Heart right ventricle (tissue), 16 donors: ENCODE measurements at regions not wholly inside any gene's neighbourhood (a gene's known extent, or its start where the extent isn't known, plus 50 kb on each side); places are given as distances from the start of the nearest gene placed in this dataset.

Experiments used
- ATAC-seq, 8 donors: fragments of 200-7000 bp; cut with Tn5 transposase; one replicate each; pipeline ENCODE4 v1.9.1; 2020; ENCODE audit warnings: mild to moderate bottlenecking in 8 of 8, moderate library complexity in 8 of 8, moderate number of reproducible peaks in 1 of 8
- DNase-seq, 2 donors: peaks; one replicate each; pipeline ENCODE4 v3.0.0-alpha.2; 2020
- H3K27ac ChIP-seq, 10 donors: fragments of 200-600 bp; sonication (generic) in 2 of 10; one replicate each; pipeline versions ENCODE4 v1.5.0 to v1.8.0; 2020 to 2022; ENCODE audit warnings: mild to moderate bottlenecking in 3 of 10
- H3K27me3 ChIP-seq, 7 donors: fragments of 200-600 bp; one replicate each; pipeline ENCODE4 v1.8.0; 2021 to 2022; ENCODE audit warnings: mild to moderate bottlenecking in 2 of 7
- H3K36me3 ChIP-seq, 9 donors: fragments of 200-600 bp; sonication (generic) in 1 of 9; one replicate each; pipeline versions ENCODE4 v1.5.0 to v1.8.0; 2020 to 2022; ENCODE audit warnings: mild to moderate bottlenecking in 2 of 9
- H3K4me1 ChIP-seq, 9 donors: fragments of 200-600 bp; sonication (generic) in 1 of 9; one replicate each; pipeline versions ENCODE4 v1.5.0 to v1.8.0; 2020 to 2022; ENCODE audit warnings: mild to moderate bottlenecking in 4 of 9
- H3K4me3 ChIP-seq, 10 donors: fragments of 200-600 bp; sonication (generic) in 2 of 10; one replicate each; pipeline versions ENCODE4 v1.5.0 to v1.8.0; 2020 to 2022; ENCODE audit warnings: mild to moderate bottlenecking in 7 of 10, moderate library complexity in 2 of 10
- H3K9me3 ChIP-seq, 11 donors: fragments of 200-600 bp in 10 of 11; sonication (generic) in 2 of 11; one replicate each; pipeline versions ENCODE4 v1.5.0 to v1.8.0; 2013 to 2022; ENCODE audit warnings: mild to moderate bottlenecking in 2 of 11, control low read depth in 1 of 11, moderate library complexity in 1 of 11
- CTCF ChIP-seq, 9 donors: fragments of 200-600 bp; sonication (generic) in 2 of 9; IDR thresholded peaks; one replicate each; pipeline versions ENCODE4 v1.5.0 to v1.8.0; 2021 to 2022; ENCODE audit warnings: antibody characterized with exemption in 9 of 9, mild to moderate bottlenecking in 5 of 9, moderate library complexity in 1 of 9
- WGBS, 2 donors: extraction: QIAGEN DNeasy Blood & Tissue Kit; methylation state at CpG; one replicate each; pipeline ENCODE4 v1.1.7; 2013; ENCODE audit warnings: inconsistent platforms in 1 of 2; 5-methylcytosine and 5-hydroxymethylcytosine counted together
- intact Hi-C, 10 donors: fragments of 100-400 bp; cut with DNase I; formaldehyde crosslinking; loops; one replicate each; pipeline versions ENCODE4 v1.11.1 to v1.14.2; 2022
- donor health status: Arrhythmogenic right ventricular cardiomyopathy.
- donor health status: ischemic (EF 13 %, LVEDD 7.1; RV severe dilation, severe dysfunction).
- donor health status: healthy with polysubstance abuse.
- donor health status: DM: no; HTN: yes; CAD: no.
- donor health status: DM: no; HTN: no; CAD: no.
- donor health status: ischemic (EF 25% LVEDD 6.9; RV normal size, moderate dysfunction).
- donor health status: ischemic (EF 25% LVEDD 5.7; RV mildly dilated, moderate dysfunction).
- donor health status: healthy.
- donor health status: DM: yes; HTN: yes; CAD: no.
- donor health status: Ischemic cardiomyopathy.
- donor health status: ischemic (EF 35%, LVEDD 5.7; RV mildly dilated, moderate dysfunction).
- donor health status: nonischemic (EF 11% LVEDD 7.7; RV severe dilation, severe dysfunction).
- donor health status: DM: yes; HTN: yes; CAD: no.
- donor health status: PGD.
- donor health status: ischemic (EF 29% LVEDD 5.4; RV normal size, mild dysfunction).
- donor health status: nonischemic (EF 23%, LVEDD 6.1; RV moderate dilation, normal function).

DNA sequence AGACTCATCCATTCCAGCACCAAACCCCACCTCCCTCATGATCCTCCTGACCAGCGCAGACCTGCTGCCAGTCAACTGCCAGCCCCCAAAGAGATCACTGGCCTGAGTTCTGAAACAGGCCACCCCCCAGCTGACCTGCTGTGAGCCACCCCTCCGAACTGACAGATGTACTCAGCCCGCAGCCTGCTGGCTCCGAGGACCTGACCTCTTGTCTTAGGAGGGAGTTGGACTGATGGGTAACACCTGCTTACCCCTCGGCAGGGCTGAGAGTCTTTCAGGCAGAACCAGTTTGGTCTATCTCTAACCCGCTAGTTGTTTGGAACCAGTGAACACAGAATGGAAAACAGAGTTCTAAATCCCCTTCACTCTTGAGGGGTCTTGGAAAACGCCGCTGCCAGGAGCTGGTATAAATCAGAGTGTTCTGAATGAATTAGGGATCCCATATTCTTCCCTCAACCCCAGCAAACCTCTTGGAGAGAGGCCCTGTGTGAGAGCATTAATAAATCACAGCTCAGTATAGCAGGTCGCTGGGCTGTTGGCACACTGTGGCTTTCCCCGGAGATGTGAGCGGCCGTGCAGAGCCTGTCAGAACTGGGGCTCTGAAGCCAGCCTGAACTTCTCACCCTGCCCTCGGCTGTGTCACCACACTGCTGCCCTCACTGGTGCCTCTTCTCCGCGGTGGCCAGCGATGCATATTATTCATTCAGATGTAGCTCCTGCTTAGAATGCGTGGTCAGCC lies 165.1 kb upstream of the NCAM1 start:
- ATAC-seq (peak; percentile 54 to 90 (median 76)), DNase-seq (peak in 1 of 2 donors; percentile 22)
- Histone ChIP-seq H3K9me3 (no peaks in the 10 kb centered on the region), H3K4me3 (no peak overlapping the region), H3K27ac (peak overlapping the region in 7 of 10 donors; percentile 7 to 65 (median 55)), H3K36me3 (no peaks in the 10 kb centered on the region), H3K4me1 (peaks cover 0 to 45% (median 12%) of the 10 kb centered on the region in 9 donors), H3K27me3 (no peaks in the 10 kb centered on the region)
- intact Hi-C loops: loop anchor here in 6 of 10 donors (5.0 to 10.0 kb wide), 6 partner anchors 61 to 504 kb away; no protein-coding TSS in a partner anchor
- WGBS, 2 donors: 49 to 64% methylated on average over 17 of the region's 17 CpGs
- TF ChIP-seq CTCF (IDR thresholded peaks at IDR 0.05): no peak

DNA sequence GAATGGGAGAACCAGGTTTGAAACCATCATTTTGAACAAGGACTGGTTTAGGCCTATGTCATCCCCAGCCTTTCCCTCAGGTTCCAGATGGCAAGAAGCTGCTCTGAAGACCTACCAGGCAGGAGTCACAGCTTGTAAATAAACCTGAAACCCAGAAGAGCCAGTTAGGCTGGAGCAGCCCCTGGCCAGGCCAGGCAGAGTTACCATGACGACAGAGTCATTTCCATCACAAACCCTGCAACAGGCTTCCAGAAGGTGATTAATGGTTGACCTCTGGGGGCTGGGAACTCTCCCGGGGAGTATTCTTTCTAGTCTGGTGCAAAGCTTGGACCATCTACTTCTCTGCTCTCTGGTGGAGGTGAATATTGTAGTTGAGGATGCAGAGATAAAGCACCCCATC lies 164.1 kb upstream of the NCAM1 start:
- H3K36me3 ChIP-seq: no peaks in the 10 kb centered on the region
- no peak overlapping the region for H3K4me3 ChIP-seq
- intact Hi-C loops: loop anchor here in 6 of 10 donors (5.0 to 10.0 kb wide), 6 partner anchors 62 to 505 kb away; no protein-coding TSS in a partner anchor
- 74 to 75% methylated on average over 2 of the region's 2 CpGs for WGBS, 2 donors
- H3K27me3 ChIP-seq: no peaks in the 10 kb centered on the region
- no peaks in the 10 kb centered on the region for H3K9me3 ChIP-seq
- peaks cover 3 to 55% (median 12%) of the 10 kb centered on the region in 9 donors for H3K4me1 ChIP-seq
- DNase-seq (no peak), ATAC-seq (no peak)
- H3K27ac ChIP-seq: peak overlapping the region in 1 of 10 donors; percentile 65
- no peak for TF ChIP-seq CTCF (IDR thresholded peaks at IDR 0.05)

DNA sequence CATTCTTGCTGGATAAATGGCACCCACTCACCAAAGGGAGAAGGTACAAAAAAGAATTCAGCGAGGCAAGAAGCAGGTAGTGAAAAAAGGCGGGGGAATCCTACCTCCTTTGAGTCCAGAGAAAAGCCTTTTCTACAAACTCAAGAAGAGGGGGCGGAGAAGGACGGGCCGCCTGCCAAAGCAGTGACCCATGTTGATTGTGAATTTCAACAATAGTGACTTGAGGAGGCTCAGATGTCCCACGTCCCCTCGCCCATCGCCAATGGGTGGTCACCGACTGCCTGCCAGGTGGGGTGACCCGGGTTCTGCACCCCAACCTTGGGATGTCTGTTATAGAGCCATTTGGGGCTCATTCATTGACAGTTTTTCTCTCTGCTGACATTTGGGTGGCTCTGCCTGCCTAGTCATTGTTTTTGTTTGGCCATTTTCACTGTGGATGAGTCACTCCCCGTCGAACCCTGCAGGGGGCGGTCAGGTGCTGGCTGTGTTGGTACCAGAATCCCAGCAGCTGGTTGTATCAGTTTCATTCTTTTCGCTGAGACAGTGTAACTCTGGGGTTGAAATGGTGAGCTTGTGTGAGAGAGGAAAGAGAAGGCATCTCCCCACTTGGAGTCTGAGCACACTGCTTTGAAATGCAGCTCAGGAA lies 163.4 kb upstream of the NCAM1 start:
- ATAC-seq (no peak), DNase-seq (no peak)
- intact Hi-C loops: loop anchor here in 6 of 10 donors (5.0 to 10.0 kb wide), 6 partner anchors 63 to 505 kb away; no protein-coding TSS in a partner anchor
- WGBS, 2 donors: 57 to 58% methylated on average over 14 of the region's 14 CpGs
- Histone ChIP-seq H3K4me1 (peaks cover 3 to 56% (median 12%) of the 10 kb centered on the region in 9 donors), H3K9me3 (no peaks in the 10 kb centered on the region), H3K36me3 (no peaks in the 10 kb centered on the region), H3K27ac (no peak overlapping the region), H3K4me3 (no peak overlapping the region), H3K27me3 (no peaks in the 10 kb centered on the region)
- peak in 6 of 9 donors; percentile 14 to 46 (median 38) for TF ChIP-seq CTCF (IDR thresholded peaks at IDR 0.05)

DNA sequence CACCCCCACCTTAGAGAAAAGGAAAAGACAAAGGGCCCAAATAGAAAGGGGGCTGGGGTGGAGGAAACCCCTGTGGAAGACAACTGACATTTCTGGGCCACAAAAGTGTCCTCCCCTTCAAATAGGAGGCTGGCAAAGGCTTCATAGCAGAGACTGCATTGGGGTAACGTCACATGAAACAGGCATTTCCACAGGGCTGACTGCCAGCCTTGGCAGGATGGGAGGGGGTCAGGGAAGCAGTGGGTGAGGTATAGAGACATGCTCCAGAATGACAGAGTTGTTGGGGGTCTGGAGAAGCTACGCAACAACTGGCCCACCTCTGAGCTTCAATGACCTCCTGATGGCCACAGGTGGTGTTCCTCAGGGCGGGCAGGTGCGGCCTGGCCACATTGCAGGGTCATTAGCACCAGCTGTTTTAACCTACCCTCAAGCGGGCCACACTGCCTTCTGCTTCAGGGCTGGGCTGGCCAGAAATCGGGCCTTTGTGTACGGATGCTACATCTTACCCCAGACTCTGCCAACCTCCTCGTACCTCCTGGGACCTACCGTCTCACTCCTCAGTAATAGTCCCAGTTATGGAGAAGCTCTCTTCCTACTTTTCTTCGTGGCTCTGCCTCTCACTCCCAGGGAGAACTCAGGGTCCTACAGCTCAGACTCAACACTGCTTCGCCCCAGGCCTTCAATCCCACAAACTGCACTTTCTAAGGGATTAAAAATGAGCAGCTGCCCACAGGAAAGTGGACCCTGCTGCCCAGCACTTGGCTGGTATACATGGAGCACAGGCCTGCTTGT lies 160.0 kb upstream of the NCAM1 start:
- Histone ChIP-seq H3K9me3 (no peaks in the 10 kb centered on the region), H3K27me3 (no peaks in the 10 kb centered on the region), H3K4me3 (no peak overlapping the region), H3K27ac (peak overlapping the region in 7 of 10 donors; percentile 34 to 65 (median 42)), H3K4me1 (peaks cover 0 to 41% (median 4%) of the 10 kb centered on the region in 9 donors), H3K36me3 (no peaks in the 10 kb centered on the region)
- ATAC-seq: no peak
- no peak for TF ChIP-seq CTCF (IDR thresholded peaks at IDR 0.05)
- intact Hi-C loops: no loop called here
- 81 to 87% methylated on average over 11 of the region's 11 CpGs for WGBS, 2 donors
- DNase-seq: no peak
